HCT116 (cell line): ENCODE measurements at regions not wholly inside any gene's neighbourhood (a gene's known extent, or its start where the extent isn't known, plus 50 kb on each side); places are given as distances from the start of the nearest gene placed in this dataset.

Experiments used
- ATAC-seq: fragments of 200-7000 bp; cut with Tn5 transposase; 2 replicates; pipeline ENCODE4 v1.9.1; 2020; ENCODE audit warnings: mild to moderate bottlenecking, moderate library complexity
- BruUV-seq: library from RNA; stranded (reverse); fragments of 400-500 nt; replicated peaks from 2 replicates; lab custom pipeline; 2021; lab: Mats Ljungman, UMichigan
- CTCF ChIA-PET: fragments of 300-600 bp; sonication (Branson Sonifier 250); formaldehyde crosslinking; loops from one replicate; lab custom pipeline; 2021; ENCODE audit warnings: antibody characterized with exemption; lab: Charles Lee
- POLR2A ChIA-PET: fragments of 300-600, 350-600 bp; sonication (Branson Sonifier 250); formaldehyde crosslinking; loops from one replicate; lab custom pipeline; 2021; ENCODE audit warnings: antibody characterized with exemption; lab: Charles Lee
- RAD21 ChIA-PET, 2 experiments: fragments of 300-600 bp; sonication (Branson Sonifier 250); formaldehyde crosslinking; loops; one replicate each; lab custom pipeline; 2023; ENCODE audit warnings: low total read pairs in 2 of 2; ENCODE audit not compliant: uncharacterized antibody in 2 of 2, unreplicated experiment in 2 of 2, low non-redundant PET in 1 of 2; lab: Charles Lee
- DNase-seq: peaks from one replicate; pipeline ENCODE4 v3.0.0-alpha.2; 2010; ENCODE audit warnings: low read depth, low spot score
- H2AFZ ChIP-seq: fragments of 200-600 bp; shearing (Covaris generic), sonication (generic); 2 replicates; pipeline ENCODE4 v1.6.1; 2017; ENCODE audit warnings: low read depth, mixed run types, mixed read lengths, antibody characterized with exemption, low read length; ENCODE audit not compliant: poor library complexity, severe bottlenecking
- H3K27ac ChIP-seq: 2 replicates; pipeline ENCODE4 v1.5.1; 2012; ENCODE audit warnings: low read depth, low read length
- H3K27me3 ChIP-seq: fragments of 200-600 bp; sonication (generic); 2 replicates; pipeline ENCODE4 v1.6.1; 2016; ENCODE audit warnings: mixed run types, low read length, mixed read lengths; ENCODE audit not compliant: insufficient read depth
- H3K36me3 ChIP-seq, 2 experiments: fragments of 200-500 bp in 1 of 2; fragments of 200-600 bp in 1 of 2; sonication (Bioruptor generic) in 1 of 2; sonication (generic) in 1 of 2; 2 replicates each; pipeline versions ENCODE4 v1.5.1 to v1.6.1; 2014 to 2016; ENCODE audit warnings: low read length in 2 of 2, inconsistent platforms in 1 of 2, mixed read lengths in 1 of 2, mixed run types in 1 of 2; ENCODE audit not compliant: insufficient read depth in 2 of 2, control insufficient read depth in 1 of 2
- H3K4me1 ChIP-seq, 2 experiments: fragments of 200-600 bp in 1 of 2; sonication (generic) in 1 of 2; 2 replicates each; pipeline versions ENCODE4 v1.5.1 to v1.6.1; 2012 to 2017; ENCODE audit warnings: low read length in 2 of 2, inconsistent platforms in 1 of 2, mild to moderate bottlenecking in 1 of 2, mixed read lengths in 1 of 2, mixed run types in 1 of 2, moderate library complexity in 1 of 2; ENCODE audit not compliant: insufficient read depth in 2 of 2, control insufficient read depth in 1 of 2
- H3K4me2 ChIP-seq: fragments of 200-600 bp; sonication (generic); 2 replicates; pipeline ENCODE4 v1.6.1; 2017; ENCODE audit warnings: mixed run types, low read length, mixed read lengths
- H3K4me3 ChIP-seq, 2 experiments: fragments of 200-600 bp in 1 of 2; sonication (generic) in 1 of 2; replicated peaks in 1 of 2; 2 replicates each; pipeline ENCODE4 v1.5.1; 2011 to 2016; ENCODE audit warnings: low read length in 2 of 2, control low read depth in 1 of 2, low read depth in 1 of 2, mild to moderate bottlenecking in 1 of 2, mixed read lengths in 1 of 2, mixed run types in 1 of 2
- H3K79me2 ChIP-seq: fragments of 200-600 bp; sonication (generic); 2 replicates; pipeline ENCODE4 v1.6.1; 2017; ENCODE audit warnings: mild to moderate bottlenecking, mixed run types, low read length, moderate library complexity, mixed read lengths; ENCODE audit not compliant: insufficient read depth
- H3K9ac ChIP-seq: fragments of 200-600 bp; sonication (generic); 2 replicates; pipeline ENCODE4 v1.6.1; 2016; ENCODE audit warnings: low read length, mixed read lengths
- H3K9me2 ChIP-seq: fragments of 200-600 bp; sonication (generic), shearing (Covaris generic); 2 replicates; pipeline ENCODE4 v1.6.1; 2017; ENCODE audit warnings: mixed run types, mild to moderate bottlenecking, moderate library complexity; ENCODE audit not compliant: insufficient read depth
- H3K9me3 ChIP-seq, 2 experiments: fragments of 200-500 bp in 1 of 2; fragments of 200-600 bp in 1 of 2; sonication (Bioruptor generic) in 1 of 2; sonication (generic) in 1 of 2; 2 replicates each; pipeline ENCODE4 v1.6.1; 2014 to 2017; ENCODE audit warnings: low read length in 2 of 2, mixed read lengths in 2 of 2, inconsistent platforms in 1 of 2, low read depth in 1 of 2, mild to moderate bottlenecking in 1 of 2, mixed run types in 1 of 2, moderate library complexity in 1 of 2; ENCODE audit not compliant: control insufficient read depth in 1 of 2, insufficient read depth in 1 of 2
- H4K20me1 ChIP-seq: fragments of 200-600 bp; sonication (generic), shearing (Covaris generic); 2 replicates; pipeline ENCODE4 v1.6.1; 2017; ENCODE audit warnings: mixed run types, mild to moderate bottlenecking, moderate library complexity; ENCODE audit not compliant: insufficient read depth
- CBX3 ChIP-seq: IDR thresholded peaks from 2 replicates; pipeline ENCODE4 v1.6.1; 2012; ENCODE audit warnings: low read depth
- CEBPB ChIP-seq: IDR thresholded peaks from 2 replicates; pipeline ENCODE4 v1.6.1; 2012; ENCODE audit warnings: low read depth
- EGR1 ChIP-seq: IDR thresholded peaks from 2 replicates; pipeline ENCODE4 v1.6.1; 2012; ENCODE audit warnings: low read depth
- EZH2 ChIP-seq: fragments of 200-600 bp; sonication (generic); IDR thresholded peaks from 2 replicates; pipeline ENCODE4 v1.6.1; 2017; ENCODE audit warnings: antibody characterized with exemption, mixed run types
- EZH2phosphoT487 ChIP-seq: fragments of 200-600 bp; IDR thresholded peaks from 2 replicates; pipeline ENCODE4 v1.6.1; 2018; ENCODE audit warnings: antibody characterized with exemption, borderline replicate concordance
- FOSL1 ChIP-seq: IDR thresholded peaks from 2 replicates; pipeline ENCODE4 v1.6.1; 2012; ENCODE audit warnings: low read depth
- JUND ChIP-seq: IDR thresholded peaks from 2 replicates; pipeline ENCODE4 v1.6.1; 2012
- POLR2A ChIP-seq: IDR thresholded peaks from 2 replicates; pipeline ENCODE4 v1.7.0; 2011; ENCODE audit warnings: borderline replicate concordance; ENCODE audit not compliant: insufficient read depth, insufficient read length; ENCODE audit errors: extremely low read depth
- POLR2AphosphoS5 ChIP-seq: IDR thresholded peaks from 2 replicates; pipeline ENCODE4 v1.6.1; 2011; ENCODE audit warnings: mild to moderate bottlenecking, low read depth, low read length, moderate library complexity
- SIN3A ChIP-seq: IDR thresholded peaks from 2 replicates; pipeline ENCODE4 v1.6.1; 2012; ENCODE audit warnings: low read depth
- SP1 ChIP-seq: IDR thresholded peaks from 2 replicates; pipeline ENCODE4 v1.6.1; 2012; ENCODE audit warnings: low read depth
- SRF ChIP-seq: IDR thresholded peaks from 2 replicates; pipeline ENCODE4 v1.6.1; 2012; ENCODE audit warnings: low read depth
- ZFX ChIP-seq: fragments of 450-650 bp; IDR thresholded peaks from 2 replicates; pipeline ENCODE4 v1.6.1; 2017
- ZNF274 ChIP-seq: fragments of 200-500 bp; sonication (Bioruptor generic); IDR thresholded peaks from 2 replicates; pipeline ENCODE4 v1.6.1; 2014; ENCODE audit warnings: mild to moderate bottlenecking, low read depth, low read length, inconsistent platforms
- intact Hi-C: fragments of 100-400 bp; cut with micrococcal nuclease; formaldehyde crosslinking; loops from 2 replicates; pipeline ENCODE4 v1.10.0; 2022
- TF ChIP-seq, protein P1 (sequence below): IDR thresholded peaks from 2 replicates; pipeline ENCODE4 v1.6.1; 2011; ENCODE audit warnings: mild to moderate bottlenecking, low read length, moderate library complexity; ENCODE audit not compliant: insufficient replicate concordance; ENCODE audit errors: extremely low read depth
- TF ChIP-seq, protein P2 (sequence below): IDR thresholded peaks from 2 replicates; pipeline ENCODE4 v1.6.1; 2012
- TF ChIP-seq, protein P3 (sequence below): IDR thresholded peaks from 2 replicates; pipeline ENCODE4 v1.6.1; 2012; ENCODE audit warnings: low read depth
- TF ChIP-seq, protein P4 (sequence below): IDR thresholded peaks from 2 replicates; pipeline ENCODE4 v1.6.1; 2012

DNA sequence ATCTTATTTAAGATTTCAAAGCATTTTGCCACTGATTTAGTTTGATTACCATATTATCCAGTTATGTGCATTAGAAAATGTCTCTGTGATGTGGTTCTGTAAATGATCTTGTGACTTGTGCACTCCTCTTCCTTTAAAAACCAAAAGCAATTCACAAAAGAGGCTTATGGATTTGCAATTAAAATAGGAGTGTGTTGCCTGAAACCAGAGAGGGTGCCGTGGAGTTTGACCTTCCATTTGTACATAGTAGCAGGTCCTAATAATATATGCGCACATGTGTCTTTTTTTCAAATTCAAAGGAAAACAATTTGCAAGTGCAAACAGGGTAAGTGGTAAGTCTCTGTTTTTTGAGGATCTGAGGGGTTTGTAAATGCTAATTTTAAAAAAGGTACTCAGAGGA, 470.9 kb downstream of the VRK1 start:
- Histone ChIP-seq H3K9me2 (no peaks in the 10 kb centered on the region), H3K9ac (no peak overlapping the region), H3K9me3 (no peaks in the 10 kb centered on the region), H3K4me2 (peak overlapping the region; percentile 78; the same call in 1 of the 2 replicates), H3K27me3 (no peaks in the 10 kb centered on the region), H3K4me1 (peaks cover 26 to 47% of the 10 kb centered on the region in 2 experiments), H3K27ac (no peak overlapping the region), H4K20me1 (no peaks in the 10 kb centered on the region), H2AFZ (peak overlapping the region; percentile 12), H3K36me3 (no peaks in the 10 kb centered on the region), H3K79me2 (no peaks in the 10 kb centered on the region), H3K4me3 (no peak overlapping the region)
- DNase-seq (no peak), ATAC-seq (no peak)
- intact Hi-C loops, result no loop called here
- ChIA-PET RAD21 (no interaction called here), POLR2A (no interaction called here), CTCF (no interaction called here)
- TF ChIP-seq, protein P1, sequence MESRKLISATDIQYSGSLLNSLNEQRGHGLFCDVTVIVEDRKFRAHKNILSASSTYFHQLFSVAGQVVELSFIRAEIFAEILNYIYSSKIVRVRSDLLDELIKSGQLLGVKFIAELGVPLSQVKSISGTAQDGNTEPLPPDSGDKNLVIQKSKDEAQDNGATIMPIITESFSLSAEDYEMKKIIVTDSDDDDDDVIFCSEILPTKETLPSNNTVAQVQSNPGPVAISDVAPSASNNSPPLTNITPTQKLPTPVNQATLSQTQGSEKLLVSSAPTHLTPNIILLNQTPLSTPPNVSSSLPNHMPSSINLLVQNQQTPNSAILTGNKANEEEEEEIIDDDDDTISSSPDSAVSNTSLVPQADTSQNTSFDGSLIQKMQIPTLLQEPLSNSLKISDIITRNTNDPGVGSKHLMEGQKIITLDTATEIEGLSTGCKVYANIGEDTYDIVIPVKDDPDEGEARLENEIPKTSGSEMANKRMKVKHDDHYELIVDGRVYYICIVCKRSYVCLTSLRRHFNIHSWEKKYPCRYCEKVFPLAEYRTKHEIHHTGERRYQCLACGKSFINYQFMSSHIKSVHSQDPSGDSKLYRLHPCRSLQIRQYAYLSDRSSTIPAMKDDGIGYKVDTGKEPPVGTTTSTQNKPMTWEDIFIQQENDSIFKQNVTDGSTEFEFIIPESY, result no peak
- TF ChIP-seq EGR1, result no peak
- TF ChIP-seq SIN3A, result no peak
- TF ChIP-seq, protein P2, sequence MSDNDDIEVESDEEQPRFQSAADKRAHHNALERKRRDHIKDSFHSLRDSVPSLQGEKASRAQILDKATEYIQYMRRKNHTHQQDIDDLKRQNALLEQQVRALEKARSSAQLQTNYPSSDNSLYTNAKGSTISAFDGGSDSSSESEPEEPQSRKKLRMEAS, result no peak
- TF ChIP-seq SRF, result no peak
- TF ChIP-seq ZNF274, result no peak
- no peak for TF ChIP-seq SP1
- TF ChIP-seq CEBPB, result no peak
- TF ChIP-seq CBX3, result no peak
- TF ChIP-seq EZH2phosphoT487, result no peak
- TF ChIP-seq, protein P3, sequence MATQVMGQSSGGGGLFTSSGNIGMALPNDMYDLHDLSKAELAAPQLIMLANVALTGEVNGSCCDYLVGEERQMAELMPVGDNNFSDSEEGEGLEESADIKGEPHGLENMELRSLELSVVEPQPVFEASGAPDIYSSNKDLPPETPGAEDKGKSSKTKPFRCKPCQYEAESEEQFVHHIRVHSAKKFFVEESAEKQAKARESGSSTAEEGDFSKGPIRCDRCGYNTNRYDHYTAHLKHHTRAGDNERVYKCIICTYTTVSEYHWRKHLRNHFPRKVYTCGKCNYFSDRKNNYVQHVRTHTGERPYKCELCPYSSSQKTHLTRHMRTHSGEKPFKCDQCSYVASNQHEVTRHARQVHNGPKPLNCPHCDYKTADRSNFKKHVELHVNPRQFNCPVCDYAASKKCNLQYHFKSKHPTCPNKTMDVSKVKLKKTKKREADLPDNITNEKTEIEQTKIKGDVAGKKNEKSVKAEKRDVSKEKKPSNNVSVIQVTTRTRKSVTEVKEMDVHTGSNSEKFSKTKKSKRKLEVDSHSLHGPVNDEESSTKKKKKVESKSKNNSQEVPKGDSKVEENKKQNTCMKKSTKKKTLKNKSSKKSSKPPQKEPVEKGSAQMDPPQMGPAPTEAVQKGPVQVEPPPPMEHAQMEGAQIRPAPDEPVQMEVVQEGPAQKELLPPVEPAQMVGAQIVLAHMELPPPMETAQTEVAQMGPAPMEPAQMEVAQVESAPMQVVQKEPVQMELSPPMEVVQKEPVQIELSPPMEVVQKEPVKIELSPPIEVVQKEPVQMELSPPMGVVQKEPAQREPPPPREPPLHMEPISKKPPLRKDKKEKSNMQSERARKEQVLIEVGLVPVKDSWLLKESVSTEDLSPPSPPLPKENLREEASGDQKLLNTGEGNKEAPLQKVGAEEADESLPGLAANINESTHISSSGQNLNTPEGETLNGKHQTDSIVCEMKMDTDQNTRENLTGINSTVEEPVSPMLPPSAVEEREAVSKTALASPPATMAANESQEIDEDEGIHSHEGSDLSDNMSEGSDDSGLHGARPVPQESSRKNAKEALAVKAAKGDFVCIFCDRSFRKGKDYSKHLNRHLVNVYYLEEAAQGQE, result no peak
- TF ChIP-seq JUND, result no peak
- TF ChIP-seq POLR2A, result no peak
- no peak for TF ChIP-seq EZH2
- TF ChIP-seq FOSL1, result no peak
- TF ChIP-seq ZFX, result no peak
- TF ChIP-seq, protein P4, sequence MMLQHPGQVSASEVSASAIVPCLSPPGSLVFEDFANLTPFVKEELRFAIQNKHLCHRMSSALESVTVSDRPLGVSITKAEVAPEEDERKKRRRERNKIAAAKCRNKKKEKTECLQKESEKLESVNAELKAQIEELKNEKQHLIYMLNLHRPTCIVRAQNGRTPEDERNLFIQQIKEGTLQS, result no peak
- no peak for TF ChIP-seq POLR2AphosphoS5
- no TSS peak for BruUV-seq
